IMR-90 (cell line): ENCODE measurements at regions not wholly inside any gene's neighbourhood (a gene's known extent, or its start where the extent isn't known, plus 50 kb on each side); places are given as distances from the start of the nearest gene placed in this dataset.

ENCODE experiments used
- ATAC-seq: fragments of 200-7000 bp; cut with Tn5 transposase; 2 replicates; pipeline ENCODE4 v1.9.1; 2020; ENCODE audit warnings: low read depth, mild to moderate bottlenecking, moderate library complexity
- BruUV-seq: library from RNA; stranded (reverse); fragments of 400-500 nt; replicated peaks from 2 replicates; lab custom pipeline; 2021; lab: Mats Ljungman, UMichigan
- CTCF ChIA-PET: fragments of 300-600 bp; formaldehyde crosslinking; extraction: SDS; loops from one replicate; lab custom pipeline; 2021; ENCODE audit warnings: antibody characterized with exemption; lab: Yijun Ruan, JAX
- POLR2A ChIA-PET: fragments of 300-600 bp; sonication (Branson Sonifier 250); formaldehyde crosslinking; loops from one replicate; lab custom pipeline; 2022; ENCODE audit warnings: antibody characterized with exemption; ENCODE audit not compliant: unreplicated experiment; lab: Charles Lee
- DNase-seq: peaks from one replicate; pipeline ENCODE4 v3.0.0; 2013
- H2AFZ ChIP-seq: replicated peaks from 2 replicates; pipeline ENCODE3; 2013; ENCODE audit warnings: low read length, mild to moderate bottlenecking; ENCODE audit not compliant: poor library complexity
- H2AK5ac ChIP-seq: 2 replicates; pipeline ENCODE4 v1.6.1; 2013; ENCODE audit warnings: low read depth, low read length, inconsistent platforms
- H2AK9ac ChIP-seq: replicated peaks from 2 replicates; pipeline ENCODE3; 2013; ENCODE audit warnings: mild to moderate bottlenecking, low read depth, low read length, moderate library complexity; ENCODE audit not compliant: poor library complexity
- H2BK120ac ChIP-seq: 2 replicates; pipeline ENCODE4 v1.6.1; 2013; ENCODE audit warnings: low read depth, low read length, inconsistent platforms
- H2BK15ac ChIP-seq: 3 replicates; pipeline ENCODE4 v1.6.1; 2013; ENCODE audit warnings: low read depth, low read length, inconsistent platforms
- H2BK20ac ChIP-seq: 2 replicates; pipeline ENCODE4 v1.6.1; 2013; ENCODE audit warnings: low read depth, mild to moderate bottlenecking, inconsistent platforms, low read length, moderate library complexity
- H2BK5ac ChIP-seq: 2 replicates; pipeline ENCODE4 v1.6.1; 2013; ENCODE audit warnings: mild to moderate bottlenecking, low read depth, low read length, inconsistent platforms; ENCODE audit not compliant: poor library complexity, severe bottlenecking
- H3K14ac ChIP-seq: replicated peaks from 2 replicates; pipeline ENCODE4 v1.6.1; 2013; ENCODE audit warnings: low read depth, low read length, inconsistent platforms
- H3K18ac ChIP-seq: 2 replicates; pipeline ENCODE4 v1.6.1; 2013; ENCODE audit warnings: low read depth, low read length, control low read depth
- H3K23ac ChIP-seq: 2 replicates; pipeline ENCODE4 v1.6.1; 2013; ENCODE audit warnings: low read depth, low read length, inconsistent platforms
- H3K27ac ChIP-seq: 2 replicates; pipeline ENCODE4 v1.5.1; 2013; ENCODE audit warnings: mild to moderate bottlenecking, control low read depth, low read length; ENCODE audit not compliant: insufficient read depth
- H3K27me3 ChIP-seq: 2 replicates; pipeline ENCODE4 v1.6.1; 2013; ENCODE audit warnings: low read length; ENCODE audit not compliant: control insufficient read depth, insufficient read depth
- H3K36me3 ChIP-seq: 2 replicates; pipeline ENCODE4 v1.6.1; 2013; ENCODE audit warnings: low read length, mixed read lengths; ENCODE audit not compliant: control insufficient read depth, insufficient read depth
- H3K4ac ChIP-seq: 2 replicates; pipeline ENCODE4 v1.6.1; 2013; ENCODE audit warnings: low read depth, low read length, inconsistent platforms
- H3K4me1 ChIP-seq: 2 replicates; pipeline ENCODE4 v1.6.1; 2013; ENCODE audit warnings: low read length, mixed read lengths; ENCODE audit not compliant: control insufficient read depth, insufficient read depth
- H3K4me2 ChIP-seq: 2 replicates; pipeline ENCODE4 v1.6.1; 2013; ENCODE audit warnings: low read depth, mild to moderate bottlenecking, control low read depth, low read length, moderate library complexity
- H3K4me3 ChIP-seq: 2 replicates; pipeline ENCODE4 v1.5.1; 2013; ENCODE audit warnings: low read depth, mild to moderate bottlenecking, control low read depth, low read length, moderate library complexity; ENCODE audit not compliant: insufficient read depth
- H3K56ac ChIP-seq: 2 replicates; pipeline ENCODE4 v1.6.1; 2013; ENCODE audit warnings: low read length, inconsistent platforms; ENCODE audit not compliant: insufficient read depth; ENCODE audit errors: extremely low read depth
- H3K79me1 ChIP-seq, 2 experiments: 2 replicates each; pipeline ENCODE4 v1.6.1; 2013; ENCODE audit warnings: low read length in 2 of 2, inconsistent platforms in 1 of 2, low read depth in 1 of 2
- H3K9ac ChIP-seq: 2 replicates; pipeline ENCODE4 v1.6.1; 2013; ENCODE audit warnings: low read depth, low read length, control low read depth
- H3K9me1 ChIP-seq: 2 replicates; pipeline ENCODE4 v1.6.1; 2013; ENCODE audit warnings: low read length, inconsistent platforms; ENCODE audit not compliant: insufficient read depth
- H3K9me3 ChIP-seq: 2 replicates; pipeline ENCODE4 v1.6.1; 2013; ENCODE audit warnings: low read length; ENCODE audit not compliant: control insufficient read depth, insufficient read depth
- H4K20me1 ChIP-seq: 2 replicates; pipeline ENCODE4 v1.6.1; 2013; ENCODE audit warnings: low read length, inconsistent platforms; ENCODE audit not compliant: insufficient read depth
- H4K5ac ChIP-seq: 2 replicates; pipeline ENCODE4 v1.6.1; 2013; ENCODE audit warnings: mild to moderate bottlenecking, low read depth, low read length, control low read depth
- H4K8ac ChIP-seq, 2 experiments: 2 replicates each; pipeline ENCODE4 v1.6.1; 2013; ENCODE audit warnings: low read depth in 2 of 2, low read length in 2 of 2, control low read depth in 1 of 2, inconsistent platforms in 1 of 2
- H4K91ac ChIP-seq: 2 replicates; pipeline ENCODE4 v1.6.1; 2013; ENCODE audit warnings: low read depth, low read length, inconsistent platforms; ENCODE audit not compliant: insufficient read depth
- CEBPB ChIP-seq: IDR thresholded peaks from 2 replicates; pipeline ENCODE4 v1.6.1; 2012; ENCODE audit warnings: low read depth, low read length, improper control_type of control experiment
- MAFK ChIP-seq: IDR thresholded peaks from 2 replicates; pipeline ENCODE4 v1.6.1; 2012; ENCODE audit warnings: low read depth, low read length, improper control_type of control experiment
- NFE2L2 ChIP-seq: fragments of 150-350 bp; IDR thresholded peaks from 2 replicates; pipeline ENCODE4 v1.6.1; 2016; ENCODE audit warnings: low read depth, mild to moderate bottlenecking, low read length
- SMC3 ChIP-seq: fragments of 150-350 bp; IDR thresholded peaks from 2 replicates; pipeline ENCODE4 v1.6.1; 2016; ENCODE audit warnings: low read depth, mild to moderate bottlenecking, antibody characterized with exemption, low read length, moderate library complexity
- WGBS, 2 experiments: methylation state at CpG; one replicate each; pipeline versions ENCODE4 v1.1.5 to v1.1.7; 2013; ENCODE audit warnings: missing lambda C conversion rate in 2 of 2; ENCODE audit not compliant: insufficient read length in 1 of 2; ENCODE audit errors: extremely low coverage in 2 of 2; 5-methylcytosine and 5-hydroxymethylcytosine counted together
- dilution Hi-C: fragments of 300-500 bp; cut with HindIII; formaldehyde crosslinking; loops from one replicate; pipeline ENCODE4 v1.14.3; 2018; ENCODE audit warnings: low sequenced_read_pairs; ENCODE audit not compliant: unreplicated experiment
- in situ Hi-C: fragments of 300-500 bp; cut with MboI; formaldehyde crosslinking; loops from 3 replicates; pipeline ENCODE4 v1.14.3; 2019; ENCODE audit warnings: low sequenced_read_pairs, inconsistent platforms, mixed read lengths
- intact Hi-C: fragments of 100-400 bp; cut with micrococcal nuclease; formaldehyde crosslinking; loops from 2 replicates; pipeline ENCODE4 v1.10.0; 2022
- TF ChIP-seq, protein P1 (sequence below): conservative IDR thresholded peaks from 2 replicates; pipeline ENCODE4 v1.5.1; 2012; ENCODE audit warnings: mild to moderate bottlenecking, low read depth, low read length, improper control_type of control experiment
- TF ChIP-seq, protein P2 (sequence below): fragments of 150-350 bp; IDR thresholded peaks from 2 replicates; pipeline ENCODE4 v1.6.1; 2016; ENCODE audit warnings: low read depth, mild to moderate bottlenecking, low read length, moderate library complexity, borderline replicate concordance
- TF ChIP-seq, protein P3 (sequence below): fragments of 150-350 bp; IDR thresholded peaks from 2 replicates; pipeline ENCODE4 v1.6.1; 2017; ENCODE audit warnings: mild to moderate bottlenecking, antibody characterized with exemption, low read length, low read depth

DNA sequence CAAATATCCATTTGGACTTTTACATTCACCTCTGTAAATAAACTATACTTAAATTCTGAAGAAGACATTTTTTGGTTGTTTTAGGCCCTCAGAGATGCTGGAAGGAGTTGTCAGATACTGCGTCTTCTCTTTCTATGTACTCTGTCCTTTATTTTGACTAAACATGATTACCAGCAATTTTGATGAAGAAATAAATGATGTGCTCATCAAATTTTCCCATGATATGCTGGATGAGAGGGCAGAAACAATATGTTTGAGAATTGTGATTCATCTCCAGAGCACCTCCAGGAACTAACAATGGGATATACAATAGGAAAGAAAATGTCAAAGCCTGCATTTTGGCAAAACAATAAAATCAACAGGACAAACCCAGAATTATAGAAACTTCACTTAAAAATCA lies 481.6 kb upstream of the HS3ST5 start:
- no peak overlapping the region for H3K18ac ChIP-seq
- H4K20me1 ChIP-seq, result no peaks in the 10 kb centered on the region
- no peak for ATAC-seq
- no peaks in the 10 kb centered on the region for H3K4me1 ChIP-seq
- no peak for TF ChIP-seq CEBPB
- TF ChIP-seq, protein P1, sequence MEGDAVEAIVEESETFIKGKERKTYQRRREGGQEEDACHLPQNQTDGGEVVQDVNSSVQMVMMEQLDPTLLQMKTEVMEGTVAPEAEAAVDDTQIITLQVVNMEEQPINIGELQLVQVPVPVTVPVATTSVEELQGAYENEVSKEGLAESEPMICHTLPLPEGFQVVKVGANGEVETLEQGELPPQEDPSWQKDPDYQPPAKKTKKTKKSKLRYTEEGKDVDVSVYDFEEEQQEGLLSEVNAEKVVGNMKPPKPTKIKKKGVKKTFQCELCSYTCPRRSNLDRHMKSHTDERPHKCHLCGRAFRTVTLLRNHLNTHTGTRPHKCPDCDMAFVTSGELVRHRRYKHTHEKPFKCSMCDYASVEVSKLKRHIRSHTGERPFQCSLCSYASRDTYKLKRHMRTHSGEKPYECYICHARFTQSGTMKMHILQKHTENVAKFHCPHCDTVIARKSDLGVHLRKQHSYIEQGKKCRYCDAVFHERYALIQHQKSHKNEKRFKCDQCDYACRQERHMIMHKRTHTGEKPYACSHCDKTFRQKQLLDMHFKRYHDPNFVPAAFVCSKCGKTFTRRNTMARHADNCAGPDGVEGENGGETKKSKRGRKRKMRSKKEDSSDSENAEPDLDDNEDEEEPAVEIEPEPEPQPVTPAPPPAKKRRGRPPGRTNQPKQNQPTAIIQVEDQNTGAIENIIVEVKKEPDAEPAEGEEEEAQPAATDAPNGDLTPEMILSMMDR, result no peak
- peak; percentile 38 for TF ChIP-seq MAFK
- TF ChIP-seq, protein P2, sequence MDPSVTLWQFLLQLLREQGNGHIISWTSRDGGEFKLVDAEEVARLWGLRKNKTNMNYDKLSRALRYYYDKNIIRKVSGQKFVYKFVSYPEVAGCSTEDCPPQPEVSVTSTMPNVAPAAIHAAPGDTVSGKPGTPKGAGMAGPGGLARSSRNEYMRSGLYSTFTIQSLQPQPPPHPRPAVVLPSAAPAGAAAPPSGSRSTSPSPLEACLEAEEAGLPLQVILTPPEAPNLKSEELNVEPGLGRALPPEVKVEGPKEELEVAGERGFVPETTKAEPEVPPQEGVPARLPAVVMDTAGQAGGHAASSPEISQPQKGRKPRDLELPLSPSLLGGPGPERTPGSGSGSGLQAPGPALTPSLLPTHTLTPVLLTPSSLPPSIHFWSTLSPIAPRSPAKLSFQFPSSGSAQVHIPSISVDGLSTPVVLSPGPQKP, result no peak
- TF ChIP-seq, protein P3, sequence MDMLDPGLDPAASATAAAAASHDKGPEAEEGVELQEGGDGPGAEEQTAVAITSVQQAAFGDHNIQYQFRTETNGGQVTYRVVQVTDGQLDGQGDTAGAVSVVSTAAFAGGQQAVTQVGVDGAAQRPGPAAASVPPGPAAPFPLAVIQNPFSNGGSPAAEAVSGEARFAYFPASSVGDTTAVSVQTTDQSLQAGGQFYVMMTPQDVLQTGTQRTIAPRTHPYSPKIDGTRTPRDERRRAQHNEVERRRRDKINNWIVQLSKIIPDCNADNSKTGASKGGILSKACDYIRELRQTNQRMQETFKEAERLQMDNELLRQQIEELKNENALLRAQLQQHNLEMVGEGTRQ, result no peak
- no peak for TF ChIP-seq SMC3
- no peak for TF ChIP-seq NFE2L2
- no peak overlapping the region for H3K14ac ChIP-seq
- H3K4me2 ChIP-seq, result no peak overlapping the region
- H2BK20ac ChIP-seq, result no peak overlapping the region
- no peak overlapping the region for H2BK15ac ChIP-seq
- dilution Hi-C loops, result no loop called here
- H3K4ac ChIP-seq, result no peak overlapping the region
- H3K9me3 ChIP-seq, result no peaks in the 10 kb centered on the region
- no peak overlapping the region for H4K5ac ChIP-seq
- H3K27ac ChIP-seq, result no peak overlapping the region
- H2AFZ ChIP-seq, result no peak overlapping the region
- H4K91ac ChIP-seq, result no peak overlapping the region
- no peak overlapping the region for H2AK9ac ChIP-seq
- in situ Hi-C loops, result no loop called here
- H2AK5ac ChIP-seq, result no peak overlapping the region
- intact Hi-C loops, result no loop called here
- ChIA-PET POLR2A (no interaction called here), CTCF (no interaction called here)
- BruUV-seq, result no TSS peak
- H3K9me1 ChIP-seq, result no peaks in the 10 kb centered on the region
- WGBS, 2 experiments, result no CpG with 5 or more reads among the region's 1 CpG
- no peak overlapping the region for H2BK120ac ChIP-seq
- H3K9ac ChIP-seq, result no peak overlapping the region
- H2BK5ac ChIP-seq, result no peak overlapping the region
- DNase-seq, result no peak
- H3K27me3 ChIP-seq, result no peaks in the 10 kb centered on the region
- no peak overlapping the region for H3K56ac ChIP-seq
- H3K36me3 ChIP-seq, result no peaks in the 10 kb centered on the region
- H4K8ac ChIP-seq, result no peak overlapping the region
- H3K4me3 ChIP-seq, result no peak overlapping the region
- no peaks in the 10 kb centered on the region for H3K79me1 ChIP-seq
- H3K23ac ChIP-seq, result no peak overlapping the region
